Lower leg skin (tissue), 3 donors: ENCODE measurements at regions not wholly inside any gene's neighbourhood (a gene's known extent, or its start where the extent isn't known, plus 50 kb on each side); places are given as distances from the start of the nearest gene placed in this dataset.
"Not testable (repeated sequence)": the region's sequence is repeated elsewhere in the genome, so short reads cannot be mapped to it uniquely, and the experiment has no call there.

ENCODE experiments used
- POLR2A ChIP-seq, 2 donors: fragments of 450-650 bp; IDR thresholded peaks; one replicate each; pipeline ENCODE4 v1.6.1; 2016 to 2017; ENCODE audit warnings: antibody characterized with exemption in 2 of 2, mild to moderate bottlenecking in 1 of 2, moderate library complexity in 1 of 2
- TF ChIP-seq, protein P1 (sequence below), 3 donors: fragments of 450-650 bp; IDR thresholded peaks; one replicate each; pipeline ENCODE4 v1.5.1; 2016; ENCODE audit warnings: antibody characterized with exemption in 3 of 3, mild to moderate bottlenecking in 3 of 3, moderate library complexity in 2 of 3

DNA sequence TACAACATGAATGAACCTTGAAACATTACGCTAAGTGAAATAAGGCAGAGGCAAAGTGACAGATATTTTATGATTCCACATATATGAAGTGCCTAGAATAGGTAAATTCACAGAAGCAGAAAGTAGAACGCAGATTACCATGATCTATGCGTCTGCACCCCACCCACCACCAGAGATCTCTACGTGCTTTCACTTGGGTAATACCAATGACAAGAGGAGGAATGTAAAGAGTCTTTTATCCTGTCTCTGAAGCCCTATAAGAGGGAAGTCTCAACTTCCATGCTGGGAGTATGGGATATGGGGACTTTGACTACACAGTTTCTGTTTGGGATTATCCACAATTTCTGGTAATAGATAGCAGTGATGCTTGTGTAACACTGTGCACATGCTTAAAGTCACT lies 127.6 kb downstream of the SPATA31A1 start:
- TF ChIP-seq, protein P1, sequence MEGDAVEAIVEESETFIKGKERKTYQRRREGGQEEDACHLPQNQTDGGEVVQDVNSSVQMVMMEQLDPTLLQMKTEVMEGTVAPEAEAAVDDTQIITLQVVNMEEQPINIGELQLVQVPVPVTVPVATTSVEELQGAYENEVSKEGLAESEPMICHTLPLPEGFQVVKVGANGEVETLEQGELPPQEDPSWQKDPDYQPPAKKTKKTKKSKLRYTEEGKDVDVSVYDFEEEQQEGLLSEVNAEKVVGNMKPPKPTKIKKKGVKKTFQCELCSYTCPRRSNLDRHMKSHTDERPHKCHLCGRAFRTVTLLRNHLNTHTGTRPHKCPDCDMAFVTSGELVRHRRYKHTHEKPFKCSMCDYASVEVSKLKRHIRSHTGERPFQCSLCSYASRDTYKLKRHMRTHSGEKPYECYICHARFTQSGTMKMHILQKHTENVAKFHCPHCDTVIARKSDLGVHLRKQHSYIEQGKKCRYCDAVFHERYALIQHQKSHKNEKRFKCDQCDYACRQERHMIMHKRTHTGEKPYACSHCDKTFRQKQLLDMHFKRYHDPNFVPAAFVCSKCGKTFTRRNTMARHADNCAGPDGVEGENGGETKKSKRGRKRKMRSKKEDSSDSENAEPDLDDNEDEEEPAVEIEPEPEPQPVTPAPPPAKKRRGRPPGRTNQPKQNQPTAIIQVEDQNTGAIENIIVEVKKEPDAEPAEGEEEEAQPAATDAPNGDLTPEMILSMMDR (IDR thresholded peaks at IDR 0.05): not testable (repeated sequence)
- TF ChIP-seq POLR2A (IDR thresholded peaks at IDR 0.05): not testable (repeated sequence)
